ENCODE measurements at regions not wholly inside any gene's neighbourhood (a gene's known extent, or its start where the extent isn't known, plus 50 kb on each side); places are given as distances from the start of the nearest gene placed in this dataset.

- TF ChIP-seq ZNF121 (tag by site-specific recombination; IDR thresholded peaks at IDR 0.05) = no peak
- TF ChIP-seq, protein P1, sequence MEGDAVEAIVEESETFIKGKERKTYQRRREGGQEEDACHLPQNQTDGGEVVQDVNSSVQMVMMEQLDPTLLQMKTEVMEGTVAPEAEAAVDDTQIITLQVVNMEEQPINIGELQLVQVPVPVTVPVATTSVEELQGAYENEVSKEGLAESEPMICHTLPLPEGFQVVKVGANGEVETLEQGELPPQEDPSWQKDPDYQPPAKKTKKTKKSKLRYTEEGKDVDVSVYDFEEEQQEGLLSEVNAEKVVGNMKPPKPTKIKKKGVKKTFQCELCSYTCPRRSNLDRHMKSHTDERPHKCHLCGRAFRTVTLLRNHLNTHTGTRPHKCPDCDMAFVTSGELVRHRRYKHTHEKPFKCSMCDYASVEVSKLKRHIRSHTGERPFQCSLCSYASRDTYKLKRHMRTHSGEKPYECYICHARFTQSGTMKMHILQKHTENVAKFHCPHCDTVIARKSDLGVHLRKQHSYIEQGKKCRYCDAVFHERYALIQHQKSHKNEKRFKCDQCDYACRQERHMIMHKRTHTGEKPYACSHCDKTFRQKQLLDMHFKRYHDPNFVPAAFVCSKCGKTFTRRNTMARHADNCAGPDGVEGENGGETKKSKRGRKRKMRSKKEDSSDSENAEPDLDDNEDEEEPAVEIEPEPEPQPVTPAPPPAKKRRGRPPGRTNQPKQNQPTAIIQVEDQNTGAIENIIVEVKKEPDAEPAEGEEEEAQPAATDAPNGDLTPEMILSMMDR (tag by site-specific recombination; IDR thresholded peaks at IDR 0.05) = no peak
These were observed 185.4 kb upstream of the GUCY1A2 start for GRCh38 chr11:107203656-107204055.

Data from HEK293 (cell line).